Stimulated activated CD4-positive, alpha-beta T cell treated with anti-CD3 and anti-CD28 coated beads, Interleukin-1b, Interleukin-23, amount 100 ng/mL, for 24 hours (primary cell): ENCODE measurements at regions not wholly inside any gene's neighbourhood (a gene's known extent, or its start where the extent isn't known, plus 50 kb on each side); places are given as distances from the start of the nearest gene placed in this dataset.
"Not testable (repeated sequence)": the region's sequence is repeated elsewhere in the genome, so short reads cannot be mapped to it uniquely, and the experiment has no call there.

ENCODE experiments used
- DNase-seq, 4 experiments: peaks; one replicate each; pipeline ENCODE4 v3.0.0-alpha.2; 2020; ENCODE audit warnings: low read depth in 4 of 4, low spot score in 1 of 4

DNA sequence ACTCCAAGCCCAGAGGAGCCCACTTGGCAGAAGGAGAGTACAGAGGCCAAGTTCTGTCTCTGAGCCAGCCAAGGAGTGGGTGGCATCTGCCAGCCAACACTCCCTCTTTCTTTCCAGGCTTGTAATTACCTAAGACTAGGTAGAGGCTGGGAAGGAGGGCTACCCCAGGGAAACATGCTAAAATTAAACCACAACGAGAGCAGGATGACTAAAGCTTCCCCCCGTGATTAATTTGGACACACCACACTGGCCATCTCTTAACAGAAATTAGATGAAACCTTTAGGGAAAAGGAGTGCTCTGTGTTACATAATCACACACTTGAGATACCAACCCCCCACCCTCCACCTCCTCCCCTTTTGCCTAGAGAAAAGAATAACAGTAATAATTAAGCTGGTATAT lies 102.1 kb upstream of the ZC3H12A start:
- no peak for DNase-seq

DNA sequence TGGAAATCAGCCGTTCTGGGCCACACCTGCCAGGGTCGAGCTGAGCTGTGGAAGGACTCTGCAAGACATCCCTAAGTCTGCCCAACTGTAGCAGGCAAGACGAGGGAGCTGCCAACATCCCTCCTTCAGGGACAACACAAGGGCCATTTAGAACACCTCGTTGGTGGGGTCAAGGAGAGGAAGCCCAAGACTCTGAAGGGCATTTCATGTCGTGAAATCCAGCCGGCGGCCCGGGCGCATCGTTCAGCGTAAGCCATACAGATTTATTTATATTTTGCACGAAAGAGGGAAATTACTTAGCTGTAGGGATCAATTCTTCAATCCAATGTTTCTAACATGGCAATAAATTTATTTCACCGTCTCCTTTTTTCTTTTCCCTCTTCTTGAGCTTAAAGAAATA lies 101.7 kb upstream of the ZC3H12A start:
- DNase-seq, result no peak

DNA sequence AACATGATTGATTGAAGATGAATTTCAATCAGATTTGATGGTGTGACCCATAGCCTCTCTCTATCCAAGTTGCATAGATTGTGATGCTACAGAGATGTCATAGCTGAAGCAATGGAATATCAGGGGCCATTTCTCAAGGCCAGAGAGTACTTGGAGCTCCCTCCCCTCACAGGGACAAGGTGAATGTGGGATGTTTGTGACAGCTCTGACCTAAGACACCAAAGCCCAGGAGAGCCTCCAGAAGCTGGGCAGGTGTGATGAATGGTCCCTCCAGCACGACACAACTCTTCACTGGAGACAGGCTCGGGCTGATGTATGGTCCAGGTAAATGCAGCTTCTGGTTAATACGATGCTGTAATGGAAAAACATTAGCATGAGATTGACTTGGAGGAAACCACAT lies 101.0 kb upstream of the ZC3H12A start:
- DNase-seq, result no peak

DNA sequence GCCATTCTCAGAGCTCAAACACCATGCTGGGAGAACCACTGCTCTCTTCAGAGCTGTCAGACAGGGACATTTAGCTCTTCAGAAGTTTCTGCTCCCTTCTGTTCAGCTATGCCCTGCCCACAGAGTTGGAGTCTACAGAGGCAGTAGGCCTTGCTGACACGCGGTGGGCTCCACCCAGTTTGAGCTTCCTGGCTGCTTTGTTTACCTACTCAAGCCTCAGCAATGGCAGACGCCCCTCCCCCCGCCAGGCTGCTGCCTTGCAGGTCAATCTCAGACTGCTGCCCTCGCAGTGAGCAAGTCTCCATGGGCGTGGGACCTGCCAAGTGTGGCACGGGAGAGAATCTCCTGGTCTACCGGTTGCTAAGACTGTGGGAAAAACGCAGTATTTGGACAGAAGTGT lies 93.8 kb upstream of the ZC3H12A start:
- not testable (repeated sequence) for DNase-seq

DNA sequence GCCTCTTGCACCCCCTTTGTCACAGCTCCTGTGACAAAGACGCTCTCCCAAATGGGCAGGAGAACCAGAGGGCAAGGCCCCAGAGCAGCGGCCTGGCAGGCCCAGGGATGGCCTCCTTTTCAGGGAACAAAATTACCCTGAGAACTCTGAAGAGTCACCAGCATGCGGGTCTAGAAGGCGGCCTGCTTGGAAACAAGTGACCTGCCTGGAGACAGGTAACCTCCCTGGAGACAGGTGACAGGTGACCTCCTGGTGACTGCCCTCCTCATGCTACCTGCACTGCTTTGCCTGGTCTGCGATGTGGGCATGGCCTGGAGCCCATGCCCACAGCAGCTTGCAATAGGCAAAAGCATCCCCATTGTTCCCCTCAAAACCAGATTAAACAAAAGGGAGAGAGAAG lies 86.5 kb upstream of the ZC3H12A start:
- DNase-seq, result no peak

DNA sequence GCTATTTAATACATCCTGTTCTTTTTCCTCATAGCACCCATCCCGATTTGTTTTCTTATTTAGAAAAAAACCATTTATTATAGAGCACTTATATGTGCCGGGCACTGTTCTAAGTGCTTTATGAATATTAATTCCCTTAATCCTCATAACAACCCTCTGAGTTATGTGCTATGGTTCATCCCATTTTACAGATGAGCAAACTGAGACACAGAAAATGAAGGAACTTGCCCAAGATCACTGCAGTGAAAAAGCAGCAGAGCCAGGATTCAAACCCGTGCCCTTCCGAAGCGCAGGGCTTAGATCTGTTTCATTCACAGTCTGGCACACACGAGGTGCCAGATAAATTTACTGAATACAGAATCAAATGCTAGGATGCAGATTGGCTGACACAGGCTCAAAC lies 85.1 kb upstream of the ZC3H12A start:
- no peak for DNase-seq

DNA sequence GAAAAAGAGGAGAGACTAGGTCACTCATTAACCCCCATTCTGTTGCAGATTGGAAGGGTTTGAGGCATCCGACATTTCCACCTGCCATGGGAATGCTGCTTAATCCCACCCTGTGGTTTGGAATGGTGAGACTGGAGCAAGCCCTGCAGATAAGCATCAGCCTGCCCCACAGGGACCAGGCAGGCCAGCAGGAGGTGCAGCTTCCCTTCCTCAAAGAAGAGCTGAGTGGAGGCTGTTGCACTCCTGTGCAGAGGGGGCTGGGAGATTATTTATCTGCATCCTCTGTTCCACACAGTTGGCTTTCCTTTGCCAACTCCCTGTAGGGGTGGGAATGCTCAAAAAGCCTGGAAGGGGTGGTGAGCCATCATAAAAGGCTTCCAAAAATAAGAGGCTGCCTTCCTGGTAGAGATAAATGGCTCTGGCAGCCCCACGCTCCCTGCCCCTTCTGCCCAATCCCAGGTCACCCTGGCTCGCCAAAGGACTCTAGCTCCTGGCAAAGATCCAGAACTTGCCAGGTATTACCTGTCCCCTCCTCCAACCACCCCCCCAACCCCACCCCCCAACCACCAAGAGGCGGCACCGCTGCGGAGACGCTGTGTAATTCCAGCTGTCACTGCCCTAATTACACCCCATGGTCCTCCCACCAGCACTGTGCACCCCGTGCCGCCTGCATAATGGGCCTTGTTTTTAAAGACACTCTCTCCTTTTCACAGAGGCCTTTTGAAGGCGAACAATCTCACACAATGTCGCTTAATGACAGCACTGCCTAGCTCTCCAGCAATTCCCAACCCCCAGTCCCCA lies 83.0 kb upstream of the ZC3H12A start:
- DNase-seq, result no peak

DNA sequence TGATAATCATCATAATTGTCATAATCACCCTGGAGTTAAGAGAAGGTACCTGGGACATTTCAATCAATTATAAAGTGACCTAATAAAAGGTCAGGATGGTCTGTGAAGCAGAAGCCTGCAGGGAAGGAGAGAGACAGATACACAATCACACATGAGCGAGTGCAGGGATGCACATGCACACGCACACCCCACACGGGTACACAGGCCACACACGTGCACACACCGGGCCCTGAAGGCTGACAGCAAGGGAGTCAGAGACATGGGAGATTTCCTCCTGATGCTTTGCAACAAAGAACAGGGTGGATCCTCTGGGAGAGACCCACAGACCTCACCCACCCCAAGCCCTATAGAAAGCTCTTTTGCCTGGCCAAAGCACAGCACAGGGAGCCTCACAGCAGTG lies 82.3 kb upstream of the ZC3H12A start:
- DNase-seq, result no peak

DNA sequence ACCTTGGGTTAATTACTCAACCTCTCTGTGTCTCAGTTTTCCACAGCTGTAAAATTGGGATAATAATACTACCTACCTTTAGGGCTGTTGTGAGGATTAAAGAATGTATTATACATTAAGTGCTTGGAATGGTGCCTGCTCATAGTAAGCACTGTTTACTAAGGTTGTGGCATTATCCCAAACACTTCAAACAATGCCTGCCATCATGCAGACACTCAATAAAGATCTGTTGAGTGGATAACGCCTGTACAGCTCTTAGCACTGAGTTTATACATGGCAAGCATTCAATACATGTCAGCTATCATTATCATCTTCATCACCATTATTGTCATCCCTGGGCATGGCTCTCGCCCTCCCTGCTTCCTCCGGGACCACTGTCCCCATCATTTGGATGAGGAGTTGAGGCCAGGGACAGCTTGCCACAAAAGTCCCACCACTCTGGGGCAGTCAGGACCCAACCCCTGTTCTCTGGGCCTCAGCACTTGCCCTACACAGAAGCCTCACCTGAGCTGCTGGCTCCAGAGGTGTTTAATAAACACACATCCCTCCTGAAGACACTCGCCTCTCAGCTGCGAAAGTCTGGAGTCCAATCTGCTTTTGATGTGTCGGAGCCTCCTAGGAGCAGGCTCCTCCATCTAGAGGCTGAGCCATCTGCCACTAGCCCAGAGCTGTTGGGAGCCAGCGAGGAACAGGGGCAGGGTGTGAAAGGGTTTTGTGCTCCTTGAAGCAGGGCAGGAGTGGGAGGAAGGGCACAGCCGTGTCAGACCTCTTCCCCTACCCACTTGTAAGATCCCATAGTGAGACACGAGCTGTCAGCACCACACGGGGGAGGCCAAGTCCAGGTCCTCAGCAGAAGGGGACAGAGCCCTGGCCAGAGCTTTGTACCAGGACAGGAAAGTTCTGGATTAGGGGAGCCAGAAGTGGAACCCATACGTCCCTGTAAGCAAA lies 80.9 kb upstream of the ZC3H12A start:
- DNase-seq, result no peak

DNA sequence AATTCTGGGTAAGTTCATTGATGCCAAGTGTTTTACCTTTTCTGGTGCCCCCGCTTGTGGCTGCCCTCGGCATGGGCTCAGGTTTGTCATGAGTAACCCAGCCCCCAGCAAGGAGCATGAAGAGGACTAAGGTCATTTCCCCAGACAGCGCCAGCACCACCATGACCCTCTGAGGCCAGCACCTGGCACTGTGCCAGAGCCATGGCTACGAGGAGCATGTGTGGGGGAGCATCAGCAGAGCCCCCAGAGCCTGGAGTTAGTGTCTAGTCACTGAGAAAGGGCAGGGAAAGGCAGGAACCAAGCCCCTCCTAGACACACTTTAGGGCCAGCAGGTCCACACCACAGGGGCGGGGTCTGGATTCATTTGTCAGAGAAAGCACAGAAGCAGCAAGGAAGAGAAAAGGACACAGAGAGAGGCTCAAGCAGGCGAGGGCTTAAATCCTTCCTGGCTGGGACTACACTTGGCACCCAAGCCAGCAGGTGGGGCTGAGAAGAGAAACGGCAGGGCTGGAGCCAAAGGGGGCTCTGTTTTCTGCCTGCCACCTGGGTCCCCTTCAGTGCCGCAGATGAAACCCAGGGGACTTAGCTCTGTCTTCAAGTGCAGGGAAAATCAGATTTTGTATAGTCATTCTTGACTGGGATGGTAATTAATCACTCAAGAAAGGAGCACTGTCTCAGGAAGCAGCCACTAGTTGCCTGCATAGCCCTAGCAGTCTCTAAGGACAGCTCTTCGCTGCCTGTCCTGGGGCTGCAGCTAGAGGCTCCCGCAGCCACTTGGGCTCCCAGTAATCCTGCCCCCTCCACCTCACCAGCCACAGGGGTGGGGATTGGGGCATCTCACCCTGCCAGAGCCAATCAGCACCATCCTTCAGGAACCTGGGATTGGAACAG lies 79.6 kb upstream of the ZC3H12A start:
- DNase-seq, result no peak

DNA sequence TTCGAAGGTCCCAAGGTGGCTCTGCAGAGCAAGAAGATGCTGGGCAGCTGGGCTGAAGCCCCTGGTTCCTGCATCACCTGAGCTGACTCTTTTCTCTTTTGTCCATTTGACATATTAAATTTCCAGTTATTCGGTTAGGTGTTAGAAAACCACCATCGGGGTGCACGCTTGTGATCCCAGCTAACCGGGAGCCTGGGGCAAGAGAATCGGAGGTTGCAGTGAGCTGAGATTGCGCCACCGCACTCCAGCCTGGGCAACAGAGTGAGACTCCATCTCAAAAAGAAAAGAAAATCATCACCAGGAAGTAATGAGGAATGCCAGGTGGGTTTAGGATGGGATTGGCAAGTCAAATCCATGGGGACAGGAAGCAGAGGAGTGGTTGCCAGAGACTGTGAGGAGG lies 76.3 kb upstream of the ZC3H12A start:
- no peak for DNase-seq

DNA sequence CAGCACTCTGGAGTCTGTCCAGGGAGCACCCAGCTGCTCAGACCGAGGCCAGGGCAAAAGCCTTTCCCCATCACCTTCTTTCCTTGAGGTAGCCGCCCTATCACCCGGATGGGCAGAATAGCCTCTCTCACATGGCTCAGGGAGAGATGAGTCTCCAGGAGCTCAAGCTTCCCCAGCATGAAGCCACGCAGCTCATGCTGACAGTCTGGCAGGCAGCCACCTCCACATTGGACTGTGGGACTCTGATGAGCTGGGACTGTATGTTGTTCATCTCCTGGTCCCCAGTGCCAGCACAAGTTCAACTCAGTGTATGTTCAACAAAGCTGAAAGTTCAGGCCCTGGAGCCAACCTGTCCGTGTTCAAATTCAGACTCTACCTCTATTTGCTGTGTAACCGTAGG lies 75.2 kb upstream of the ZC3H12A start:
- no peak for DNase-seq

DNA sequence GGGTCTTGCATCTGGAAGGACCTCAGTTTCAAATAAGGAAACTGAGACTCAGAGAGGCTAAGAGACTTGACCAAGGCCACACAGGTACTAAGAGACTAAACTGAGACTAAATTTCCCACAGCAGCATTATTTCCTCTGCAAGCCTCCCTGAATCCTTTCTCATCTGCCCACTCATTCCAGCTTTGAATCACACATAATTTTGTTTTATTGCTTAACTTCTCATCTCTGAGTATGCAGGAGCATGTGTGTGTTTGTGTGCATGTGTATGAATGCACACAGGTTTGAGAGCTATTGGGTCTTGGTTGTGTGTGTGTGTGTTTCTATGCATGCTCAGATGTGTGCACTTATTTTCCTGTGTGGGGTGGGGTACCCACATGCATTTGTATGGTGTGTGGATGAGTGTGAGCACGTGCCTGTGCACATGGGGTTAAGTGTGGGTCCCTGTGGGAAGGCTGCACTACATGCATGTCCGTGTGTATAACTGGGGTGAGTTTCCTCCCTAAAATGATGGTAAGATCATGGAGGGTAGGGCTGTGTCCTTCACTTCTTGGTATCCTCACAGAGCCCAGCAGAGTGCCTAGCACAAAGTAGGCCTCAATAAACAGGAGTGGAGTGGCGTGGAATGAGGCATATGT lies 74.4 kb upstream of the ZC3H12A start:
- no peak for DNase-seq

DNA sequence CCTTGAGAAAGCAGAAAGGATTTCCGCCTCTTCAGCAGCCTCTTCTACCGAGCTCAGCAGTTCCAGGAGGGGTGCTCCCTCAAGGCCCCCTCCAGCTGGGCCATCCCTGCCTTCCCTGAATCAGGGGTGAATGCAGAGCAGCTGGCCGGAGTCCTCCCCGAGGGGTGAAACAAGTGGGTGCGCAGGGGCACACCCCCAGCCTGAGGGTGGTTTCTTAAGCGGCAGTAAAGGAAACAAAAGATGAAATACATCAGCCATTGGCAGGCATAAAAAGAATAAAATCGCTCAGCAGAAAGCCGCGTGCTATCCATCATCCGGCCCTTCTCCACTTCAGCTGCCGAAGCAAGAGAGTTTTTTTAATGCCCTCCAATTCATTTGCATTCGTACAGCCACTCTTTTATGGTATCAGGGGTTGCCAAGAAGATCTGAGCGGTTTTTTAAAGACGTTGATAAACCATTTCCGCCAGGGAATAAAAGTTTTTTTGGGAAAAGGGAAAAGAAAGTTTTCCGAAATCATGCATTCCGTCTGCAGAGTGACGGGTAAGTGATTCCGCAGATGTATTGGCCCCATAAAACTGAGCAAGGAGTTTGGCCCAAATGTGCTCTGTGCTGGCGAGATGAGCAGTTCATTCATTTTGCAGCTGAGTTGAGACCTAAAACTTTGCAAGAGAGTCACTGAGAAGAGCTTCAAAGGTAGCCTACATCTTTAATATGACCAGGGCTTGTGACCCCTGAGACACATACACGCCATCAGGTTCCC lies 73.7 kb upstream of the ZC3H12A start:
- DNase-seq, result no peak

DNA sequence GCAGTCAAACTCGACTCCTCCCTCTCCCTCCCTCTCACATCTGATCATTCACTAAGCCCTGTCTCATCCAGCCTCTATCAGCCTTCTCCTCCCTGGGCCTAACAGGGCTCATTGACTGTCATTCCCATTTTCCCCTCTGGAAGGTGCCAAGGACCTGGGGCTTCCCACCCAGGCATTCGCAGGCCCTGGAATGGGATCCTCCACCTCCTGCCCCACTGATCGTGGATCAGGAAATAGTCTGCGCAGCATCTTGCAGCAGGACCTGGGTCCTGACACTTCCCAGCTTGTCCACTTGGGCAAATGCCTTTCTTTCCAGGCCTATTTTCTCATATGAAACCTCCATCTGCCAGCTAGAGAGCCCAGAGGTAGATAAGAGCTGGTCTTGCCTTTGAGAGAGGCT lies 71.2 kb upstream of the ZC3H12A start:
- DNase-seq, result no peak

DNA sequence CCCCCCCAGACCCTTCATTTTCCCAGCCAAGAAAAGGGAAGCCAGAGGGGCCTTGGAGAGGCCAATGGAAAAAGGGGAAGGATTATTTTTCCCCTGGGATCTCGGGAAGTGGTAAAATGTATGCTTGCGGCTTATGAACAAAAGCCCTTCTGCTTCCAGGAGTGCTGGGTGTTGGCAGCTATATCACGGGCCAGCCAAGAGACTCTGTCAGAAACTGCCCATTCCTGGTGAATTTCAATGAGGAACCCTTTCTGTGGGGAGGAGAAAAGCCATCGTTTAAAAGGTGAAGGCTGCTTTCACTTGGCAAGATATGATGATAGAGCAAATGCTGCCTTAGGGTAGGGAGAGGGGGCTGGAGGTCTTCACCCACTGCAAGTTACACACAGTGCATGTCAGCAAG lies 69.7 kb upstream of the ZC3H12A start:
- DNase-seq, result no peak

DNA sequence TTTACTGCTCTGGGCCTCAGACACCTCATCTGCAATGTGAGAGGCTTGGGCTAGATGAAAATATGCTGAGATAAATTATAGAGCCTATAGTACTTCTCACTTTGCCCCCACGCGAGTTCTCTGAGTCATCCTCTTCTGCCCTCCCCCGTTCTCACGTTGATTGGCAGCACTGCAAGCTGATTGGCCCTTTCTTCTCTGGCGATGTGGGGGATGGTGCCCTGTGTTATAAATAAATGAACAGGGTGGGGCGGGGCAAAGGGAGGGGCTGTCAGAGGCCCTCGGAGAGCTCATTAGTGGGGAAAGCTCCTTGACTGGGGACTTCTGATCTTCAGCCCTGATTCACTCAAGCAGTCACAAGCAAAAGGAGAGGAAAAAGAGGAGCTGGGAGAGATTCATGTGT lies 64.3 kb upstream of the ZC3H12A start:
- peak in 1 of 4 experiments; percentile 5 for DNase-seq

DNA sequence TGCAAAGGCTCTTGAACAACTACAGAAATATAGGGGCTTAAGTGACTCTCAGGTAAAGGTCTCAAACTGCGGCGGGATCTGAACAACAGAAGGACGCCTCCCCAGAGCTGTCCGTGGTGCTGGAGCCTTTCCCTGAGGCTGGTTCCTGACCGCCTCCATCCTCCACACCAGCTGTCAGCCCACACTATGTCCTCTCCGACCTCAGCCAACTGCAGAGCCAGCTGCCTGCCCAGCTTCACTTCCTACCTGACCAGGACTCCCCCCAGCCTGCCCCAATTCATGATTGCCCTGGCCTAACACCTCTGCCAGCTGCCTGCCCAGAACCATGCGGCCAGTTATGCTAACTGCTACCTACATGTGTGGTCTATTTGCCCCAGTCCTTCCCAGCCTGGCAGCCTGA lies 63.6 kb upstream of the ZC3H12A start:
- no peak for DNase-seq

DNA sequence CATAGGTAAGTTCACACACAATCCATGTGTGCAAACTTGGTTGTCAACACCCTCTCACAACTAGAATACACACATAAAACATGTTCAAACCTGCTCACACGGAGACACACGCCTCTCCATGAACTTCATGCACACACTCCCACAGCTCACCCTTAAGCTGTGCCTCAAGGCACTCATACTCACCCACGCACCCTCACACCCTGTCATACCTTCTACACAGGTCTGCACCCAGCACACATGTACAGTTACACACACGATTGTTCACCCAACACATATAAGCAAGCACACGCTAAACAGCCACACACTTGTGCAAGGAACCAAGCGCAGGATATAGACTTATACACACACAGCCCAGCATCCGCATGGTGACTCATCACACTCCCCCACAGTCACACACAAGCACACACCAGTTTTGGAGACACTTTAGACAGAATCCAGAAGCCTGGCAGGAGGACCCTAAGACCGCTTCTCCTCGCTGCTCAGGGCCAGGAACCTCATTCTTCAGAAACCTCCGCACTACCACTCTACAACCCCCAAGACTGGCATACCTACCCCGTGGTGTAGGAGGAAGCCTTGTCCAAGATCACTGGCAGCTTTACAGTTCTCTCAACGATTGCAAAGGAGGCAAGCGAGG lies 58.7 kb upstream of the ZC3H12A start:
- no peak for DNase-seq

DNA sequence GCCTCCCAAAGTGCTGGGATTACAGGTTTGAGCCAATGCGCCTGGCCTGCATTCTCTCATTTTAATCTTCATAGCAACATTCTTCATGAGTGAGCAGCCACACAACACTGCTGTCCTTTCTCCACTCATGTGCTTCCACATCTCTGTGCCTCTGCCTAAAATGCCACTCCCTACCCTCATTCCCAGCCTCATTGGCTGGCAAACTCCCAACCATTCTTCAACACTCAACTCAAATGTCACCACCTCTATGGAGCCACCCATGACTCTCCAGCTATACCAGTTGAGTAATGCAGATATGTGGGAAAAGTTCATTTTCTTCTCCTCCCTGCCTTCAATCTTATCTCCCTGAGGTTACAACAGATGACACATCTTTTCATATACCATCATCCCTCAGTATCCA lies 53.9 kb upstream of the ZC3H12A start:
- DNase-seq, result no peak
